Stomach (tissue), 4 donors: ENCODE measurements at regions not wholly inside any gene's neighbourhood (a gene's known extent, or its start where the extent isn't known, plus 50 kb on each side); places are given as distances from the start of the nearest gene placed in this dataset.

ENCODE experiments used
- CTCF ChIP-seq, 7 experiments: fragments of 450-650 bp in 4 of 7; fragments of 200-600 bp in 3 of 7; sonication (generic) in 3 of 7; IDR thresholded peaks; one replicate each; pipeline ENCODE4 v1.5.1; 2016 to 2019; ENCODE audit warnings: antibody characterized with exemption in 7 of 7, control low read depth in 2 of 7, mild to moderate bottlenecking in 1 of 7
- EP300 ChIP-seq: sonication (generic); formaldehyde crosslinking; IDR thresholded peaks from one replicate; pipeline ENCODE4 v1.6.1; 2017; ENCODE audit warnings: antibody characterized with exemption
- POLR2A ChIP-seq, 4 donors: fragments of 450-650 bp; IDR thresholded peaks; one replicate each; pipeline ENCODE4 v1.6.1; 2016; ENCODE audit warnings: antibody characterized with exemption in 4 of 4, control low read depth in 2 of 4, mild to moderate bottlenecking in 1 of 4, moderate library complexity in 1 of 4
- POLR2AphosphoS5 ChIP-seq, 3 donors: sonication (generic); formaldehyde crosslinking; IDR thresholded peaks; one replicate each; pipeline ENCODE4 v1.6.1; 2016; ENCODE audit warnings: antibody characterized with exemption in 3 of 3

DNA sequence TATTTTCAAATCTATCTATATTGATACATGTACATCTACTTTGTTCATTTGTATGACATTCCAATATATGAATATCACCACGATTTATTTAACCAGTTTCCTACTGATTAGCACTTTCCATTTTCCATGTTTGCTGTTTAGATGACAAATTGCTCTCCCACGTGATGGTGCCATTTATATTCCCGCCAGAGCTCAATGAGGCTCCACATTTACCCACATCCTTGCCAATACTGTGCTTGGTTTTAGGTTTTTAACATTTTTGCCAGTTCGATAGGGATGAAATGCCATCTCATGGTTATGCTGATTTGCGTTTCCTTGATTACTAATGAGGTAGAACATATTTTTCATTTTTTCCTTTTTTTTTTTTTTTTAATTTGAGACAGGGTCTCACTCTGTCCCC lies 86.7 kb upstream of the TRIM2 start:
- no peak for TF ChIP-seq CTCF (IDR thresholded peaks at IDR 0.05)
- no peak for TF ChIP-seq POLR2AphosphoS5 (IDR thresholded peaks at IDR 0.05)
- no peak for TF ChIP-seq EP300
- no peak for TF ChIP-seq POLR2A (IDR thresholded peaks at IDR 0.05)
